ENCODE measurements at regions not wholly inside any gene's neighbourhood (a gene's known extent, or its start where the extent isn't known, plus 50 kb on each side); places are given as distances from the start of the nearest gene placed in this dataset.
A peak's percentile ranks its signal among the peaks of the same experiment; 100 is the strongest.
"Not testable (repeated sequence)": the region's sequence is repeated elsewhere in the genome, so short reads cannot be mapped to it uniquely, and the experiment has no call there.

DNA sequence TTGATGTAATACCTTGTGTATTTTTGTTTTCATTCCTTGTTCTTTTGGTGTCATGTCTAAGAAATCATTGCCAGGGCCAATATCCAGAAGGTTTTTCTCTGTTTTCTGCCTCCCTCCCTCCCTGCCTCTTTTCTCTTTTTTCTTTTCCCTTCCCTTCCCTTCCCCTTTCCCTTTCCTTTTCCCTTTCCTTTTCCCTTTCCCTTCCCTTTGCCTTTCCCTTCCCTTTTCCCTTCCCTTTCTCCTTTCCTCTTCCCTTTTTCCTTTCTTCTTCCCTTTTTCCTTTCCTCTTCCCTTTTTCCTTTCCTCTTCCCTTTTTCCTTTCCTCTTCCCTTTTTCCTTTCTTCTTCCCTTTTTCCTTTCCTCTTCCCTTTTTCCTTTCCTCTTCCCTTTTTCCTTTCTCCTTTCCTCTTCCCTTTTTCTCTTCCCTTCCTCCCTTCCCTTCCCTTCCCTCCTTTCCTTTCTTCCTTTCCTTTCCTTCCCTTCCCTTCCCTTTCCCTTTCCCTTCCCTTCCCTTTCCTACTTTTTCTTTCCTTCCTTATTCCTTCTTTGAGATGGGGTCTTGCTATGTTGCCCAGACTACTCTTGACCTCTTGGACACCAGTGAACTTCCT lies 646.1 kb downstream of the RAPGEF2 start:
- no peak for DNase-seq

DNA sequence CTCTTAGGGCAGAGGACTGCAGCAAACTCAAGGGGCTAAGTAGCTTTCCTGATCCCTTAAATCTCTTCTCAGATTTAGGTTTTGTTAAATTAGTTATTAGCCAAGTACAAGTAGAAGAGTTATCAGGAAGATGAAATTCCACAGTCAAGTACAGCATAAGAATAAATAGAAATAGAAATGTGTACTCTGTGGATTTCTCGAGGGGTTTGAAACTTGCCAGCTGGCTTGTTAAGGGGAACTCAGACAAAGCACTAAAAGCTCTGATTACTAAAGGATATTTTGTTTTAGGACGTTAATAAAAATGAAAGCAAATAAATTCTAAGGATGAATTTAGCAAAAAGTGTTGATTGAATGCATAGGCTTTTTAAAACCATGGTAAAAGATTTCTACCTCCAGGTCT lies 654.6 kb downstream of the RAPGEF2 start:
- no peak for DNase-seq

- no peak for DNase-seq
Observed at GRCh38 chr4:159758061-159758460, 655.2 kb downstream of the RAPGEF2 start.

- DNase-seq, result no peak
Observed at GRCh38 chr4:159762672-159763071, 659.8 kb downstream of the RAPGEF2 start.

GRCh38 chr4:159764343-159764952 lies 661.6 kb downstream of the RAPGEF2 start:
- peak; percentile 53 to 61 for DNase-seq

- DNase-seq, result no peak
Observed at GRCh38 chr4:159765382-159765781, 662.5 kb downstream of the RAPGEF2 start.

DNA sequence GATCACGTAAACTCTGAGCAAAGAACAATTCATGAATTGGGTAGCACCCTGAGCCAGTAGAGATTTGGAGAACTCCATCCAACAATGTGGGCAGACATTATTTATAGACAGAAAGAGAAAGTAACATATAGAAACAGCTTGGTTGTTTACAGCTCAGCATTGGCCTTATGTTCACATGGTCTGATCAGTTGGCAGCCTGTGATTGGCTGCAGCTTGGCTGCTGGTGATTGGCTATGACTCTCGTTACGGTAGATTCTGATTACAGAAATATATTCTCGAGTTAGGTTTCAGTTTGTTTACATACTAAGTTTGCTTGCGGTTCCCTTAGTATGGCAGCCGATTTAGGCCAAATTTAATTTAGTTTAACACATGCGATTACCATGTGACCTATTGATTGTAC lies 663.4 kb downstream of the RAPGEF2 start:
- DNase-seq, result no peak

DNA sequence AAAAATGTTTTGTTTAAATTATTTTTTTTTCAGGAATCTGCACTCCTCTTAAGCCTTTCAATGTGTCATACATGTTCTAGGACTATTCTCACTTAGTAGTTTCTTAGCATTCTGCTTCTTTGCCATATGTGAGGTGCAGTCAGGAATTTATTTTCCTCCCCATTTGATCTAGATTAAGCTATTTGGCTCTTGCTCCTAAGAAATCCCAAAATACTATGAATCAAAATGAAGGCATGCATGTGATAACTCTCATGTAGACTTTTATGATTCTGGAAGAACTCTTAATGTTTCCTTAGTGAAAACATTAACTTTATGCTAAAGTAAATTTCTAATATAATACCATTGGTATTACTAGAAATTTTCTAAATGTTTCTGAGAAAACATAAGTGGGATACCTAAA lies 664.5 kb downstream of the RAPGEF2 start:
- DNase-seq, result no peak

DNA sequence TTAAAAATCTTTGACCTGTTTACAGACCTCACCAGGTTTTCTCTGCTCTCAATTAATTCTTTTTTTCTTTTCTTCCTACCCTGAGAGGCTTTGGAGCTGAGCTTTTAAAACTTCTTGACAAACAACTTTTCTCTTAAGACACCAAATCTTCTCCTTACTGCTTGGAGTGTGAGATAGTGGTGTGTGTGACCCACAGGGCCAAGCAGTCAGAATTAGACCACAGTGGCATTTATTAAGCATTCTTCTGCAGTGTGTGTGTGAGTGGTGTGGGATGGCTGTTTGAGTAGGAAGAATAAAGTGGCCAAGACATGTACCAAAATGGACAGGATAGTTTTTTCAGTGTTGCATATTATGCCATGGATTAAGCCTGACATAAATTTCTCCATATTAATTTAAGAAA lies 665.1 kb downstream of the RAPGEF2 start:
- no peak for DNase-seq

DNA sequence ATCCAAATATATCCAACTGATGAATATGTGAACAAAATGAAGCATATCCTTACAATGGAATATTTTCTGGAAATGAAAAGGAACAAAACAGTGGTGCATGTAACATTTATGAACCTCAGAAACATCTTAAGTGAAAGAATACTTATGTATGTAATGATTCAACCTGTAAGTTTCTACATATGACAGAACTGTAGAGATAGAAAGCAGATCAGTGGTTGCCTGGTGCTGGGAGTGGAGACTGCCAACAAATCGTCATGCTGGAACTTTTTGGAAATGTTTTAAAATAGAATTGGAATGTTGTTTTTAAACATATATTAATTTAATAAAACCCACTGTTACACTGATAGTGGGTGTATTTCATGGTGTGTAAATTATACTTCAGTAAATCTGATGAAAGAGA lies 667.5 kb downstream of the RAPGEF2 start:
- no peak for DNase-seq

GRCh38 chr4:159770969-159771368 lies 668.1 kb downstream of the RAPGEF2 start:
- DNase-seq, result no peak

GRCh38 chr4:159776961-159777360 lies 674.1 kb downstream of the RAPGEF2 start:
- peak in 1 of 2 experiments; percentile 62 for DNase-seq

- DNase-seq, result no peak
Observed at GRCh38 chr4:159777689-159778088, 674.8 kb downstream of the RAPGEF2 start.

DNA sequence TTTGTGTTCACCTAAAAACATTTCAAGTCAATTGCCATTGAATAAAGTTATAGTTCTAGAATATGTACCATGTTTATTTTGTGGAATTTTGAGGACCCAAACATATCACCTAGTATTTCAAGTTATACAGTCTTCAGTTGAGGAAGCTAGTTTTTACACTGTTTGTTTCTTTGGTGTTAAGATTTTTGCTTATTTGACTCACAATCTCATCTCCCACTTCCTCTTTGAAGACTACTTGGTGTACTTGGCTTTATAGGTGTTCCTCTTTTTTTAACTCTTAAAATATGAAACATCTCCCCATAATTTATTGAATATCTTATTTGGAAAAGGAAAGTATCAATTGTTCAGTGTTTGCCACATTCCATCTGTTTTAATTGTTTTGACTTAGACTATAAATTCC lies 675.4 kb downstream of the RAPGEF2 start:
- no peak for DNase-seq

DNA sequence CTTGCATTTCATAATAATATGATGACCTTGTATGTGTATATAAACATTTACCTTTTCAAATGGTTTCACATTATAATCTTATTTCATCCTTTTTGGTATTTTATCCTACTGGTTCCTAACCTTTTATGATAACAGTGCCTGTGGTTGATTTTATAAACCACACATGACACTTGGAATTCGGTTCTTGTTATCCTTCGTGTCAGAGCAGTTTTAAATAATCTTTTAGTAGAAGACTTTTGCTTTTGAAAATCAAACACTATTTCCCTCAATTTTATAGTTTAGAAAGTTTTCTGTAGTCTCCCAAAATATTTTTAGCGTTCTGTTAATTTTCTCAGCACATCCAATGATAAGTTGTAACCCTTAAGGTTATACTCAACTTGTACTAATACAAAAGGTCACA lies 676.8 kb downstream of the RAPGEF2 start:
- no peak for DNase-seq

GRCh38 chr4:159780196-159780922 lies 677.5 kb downstream of the RAPGEF2 start:
- no peak for DNase-seq

DNA sequence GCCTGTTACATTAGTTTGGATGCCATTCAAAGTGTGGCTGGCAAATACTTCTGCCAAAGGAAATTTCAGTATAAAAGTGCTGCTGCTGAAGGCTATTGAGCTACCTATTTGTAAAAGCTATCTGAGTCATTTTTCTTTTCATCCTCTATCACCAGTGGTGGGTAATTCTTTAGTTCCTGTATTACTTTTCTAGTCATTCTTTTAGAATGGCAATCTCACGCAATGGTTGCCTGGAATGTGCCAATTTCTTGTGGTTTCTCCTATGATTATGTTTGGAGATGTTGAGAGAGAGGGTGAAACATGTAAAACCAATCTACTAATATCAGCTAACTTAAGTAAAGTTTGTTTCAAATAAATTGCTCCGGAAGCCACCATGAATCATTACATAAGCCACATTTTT lies 685.0 kb downstream of the RAPGEF2 start:
- no peak for DNase-seq

GRCh38 chr4:159791334-159791733 lies 688.5 kb downstream of the RAPGEF2 start:
- no peak for DNase-seq

GRCh38 chr4:159804592-159804991 lies 701.7 kb downstream of the RAPGEF2 start:
- DNase-seq, result not testable (repeated sequence)

- no peak for DNase-seq
Observed at GRCh38 chr4:159823743-159824142, 720.9 kb downstream of the RAPGEF2 start.

- no peak for DNase-seq
Observed at GRCh38 chr4:159828687-159829086, 725.8 kb downstream of the RAPGEF2 start.

DNA sequence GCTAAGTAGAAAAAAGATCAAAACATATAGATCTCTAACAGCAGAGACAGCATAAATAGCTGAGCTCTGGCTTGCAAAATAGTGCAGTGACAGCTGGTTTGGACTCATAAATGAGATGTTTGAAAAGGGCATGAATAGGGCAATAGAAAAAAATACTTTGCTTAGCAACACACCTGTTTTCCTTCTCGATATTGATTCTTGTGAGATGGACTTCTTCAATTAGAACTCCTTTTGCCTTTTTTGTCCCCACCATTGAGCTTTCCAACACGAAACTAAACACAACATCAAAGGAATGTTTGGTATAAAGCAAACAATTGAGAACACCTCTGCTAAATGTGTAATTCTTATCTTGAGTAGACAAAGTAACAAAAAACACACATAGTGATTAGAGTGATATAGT lies 726.3 kb downstream of the RAPGEF2 start:
- DNase-seq, result no peak

DNA sequence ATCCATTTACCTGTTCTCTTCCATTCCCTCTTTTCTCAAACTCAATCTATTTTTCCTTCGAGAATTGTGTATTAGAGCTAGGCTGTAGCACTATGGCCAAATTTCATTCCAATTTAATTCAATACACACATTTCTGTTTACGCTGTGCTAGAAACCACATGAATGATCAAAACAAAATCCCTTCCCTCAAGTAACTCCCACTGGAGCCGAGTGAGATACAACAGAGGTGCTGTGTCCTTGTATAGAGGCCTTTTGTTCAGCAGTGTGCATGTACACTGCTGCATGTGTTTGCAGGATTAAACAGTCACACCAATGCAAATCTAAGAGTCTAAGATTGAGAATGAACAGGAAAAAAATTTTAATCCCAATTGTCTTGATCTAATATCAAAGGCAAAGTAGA lies 734.2 kb downstream of the RAPGEF2 start:
- no peak for DNase-seq

DNA sequence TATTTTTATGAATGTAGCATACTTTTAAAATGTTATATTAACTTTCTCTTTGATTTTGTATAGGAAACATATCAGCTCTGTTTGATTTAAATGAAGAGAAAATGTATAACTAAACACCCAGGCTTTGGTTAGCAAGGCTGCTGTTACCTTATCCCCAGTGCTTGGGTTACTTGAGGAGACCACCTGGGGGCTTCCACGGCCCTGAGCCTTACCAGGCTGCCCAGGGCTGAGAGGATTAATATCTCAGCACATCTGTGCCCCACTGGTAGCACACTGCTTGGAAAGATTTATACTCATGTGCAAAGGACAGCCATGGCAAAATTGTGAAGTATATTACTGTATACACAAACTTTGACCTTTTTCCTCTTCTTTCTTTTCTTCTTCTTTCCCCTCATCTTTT lies 752.9 kb downstream of the RAPGEF2 start:
- DNase-seq, result no peak

Data from NCI-H2081 (cell line).